GM12892 (cell line): ENCODE measurements at regions not wholly inside any gene's neighbourhood (a gene's known extent, or its start where the extent isn't known, plus 50 kb on each side); places are given as distances from the start of the nearest gene placed in this dataset.
"Not testable (repeated sequence)": the region's sequence is repeated elsewhere in the genome, so short reads cannot be mapped to it uniquely, and the experiment has no call there.

Experiments
- DNase-seq: peaks from one replicate; pipeline ENCODE4 v3.0.0; 2011; ENCODE audit not compliant: insufficient read length
- FAIRE-seq: peaks from 2 replicates; lab custom pipeline; 2011; peaks lifted over from hg19 to GRCh38; lab: Jason Lieb, UNC
- POLR2A ChIP-seq: IDR thresholded peaks from 2 replicates; pipeline ENCODE4 v1.6.1; 2011; ENCODE audit warnings: low read depth, low read length, control low read depth
- POLR2AphosphoS5 ChIP-seq: IDR thresholded peaks from 2 replicates; pipeline ENCODE4 v1.6.1; 2011; ENCODE audit warnings: low read depth, low read length, control low read depth
- TAF1 ChIP-seq: IDR thresholded peaks from 2 replicates; pipeline ENCODE4 v1.6.1; 2011; ENCODE audit warnings: low read depth, mild to moderate bottlenecking, control low read depth, low read length, borderline replicate concordance

DNA sequence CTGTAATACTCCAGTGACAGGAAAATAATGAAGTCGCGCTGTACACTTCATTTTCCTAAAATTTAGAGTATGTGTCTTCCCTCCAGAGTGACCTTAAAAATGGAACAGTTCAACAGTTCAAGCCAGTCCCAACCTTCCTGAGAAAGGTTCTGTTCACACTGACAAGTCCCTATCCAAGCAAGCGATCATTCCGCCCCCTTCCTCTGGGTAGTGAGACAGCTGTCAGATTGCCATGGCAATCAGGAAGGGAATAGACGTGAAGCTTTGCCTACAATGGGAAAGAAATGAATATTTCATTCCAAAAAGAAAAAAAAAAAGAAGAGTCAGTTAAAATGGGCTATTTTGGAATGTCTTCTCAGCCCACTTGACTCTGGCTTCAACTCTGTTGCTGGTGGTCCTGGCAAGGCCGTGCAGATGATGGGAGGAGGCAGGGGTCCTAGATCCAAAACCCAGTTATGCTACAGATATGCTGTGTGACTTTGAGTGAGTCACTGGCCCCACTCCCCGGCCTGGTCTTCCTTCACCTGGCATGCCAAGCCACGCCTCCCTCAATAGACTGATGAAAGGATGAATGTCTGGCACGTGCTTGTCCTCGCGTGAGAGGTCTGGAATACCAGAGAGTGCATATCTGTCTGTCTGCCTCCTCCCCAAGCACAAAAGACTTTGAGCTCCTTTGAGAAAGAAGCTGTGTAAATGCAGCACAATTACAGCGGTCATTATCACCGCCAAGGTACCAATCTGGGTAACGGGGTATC, 165.8 kb upstream of the WWC1 start:
- no peak for TF ChIP-seq TAF1
- TF ChIP-seq POLR2AphosphoS5, result no peak
- TF ChIP-seq POLR2A, result no peak
- no peak for FAIRE-seq
- DNase-seq, result no peak

DNA sequence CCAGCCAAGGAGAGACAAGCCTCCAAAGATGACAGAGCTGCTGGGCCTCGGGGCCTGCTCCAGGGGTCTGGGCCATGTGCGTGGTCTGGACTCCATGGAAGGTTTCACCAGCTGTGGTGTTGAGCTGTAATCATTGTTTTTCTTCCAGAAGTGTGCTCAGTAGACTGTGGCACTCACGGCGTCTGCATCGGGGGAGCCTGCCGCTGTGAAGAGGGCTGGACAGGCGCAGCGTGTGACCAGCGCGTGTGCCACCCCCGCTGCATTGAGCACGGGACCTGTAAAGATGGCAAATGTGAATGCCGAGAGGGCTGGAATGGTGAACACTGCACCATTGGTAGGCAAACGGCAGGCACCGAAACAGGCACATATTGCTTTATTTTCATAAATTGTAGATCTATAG, 164.8 kb upstream of the WWC1 start:
- no peak for DNase-seq
- TF ChIP-seq POLR2AphosphoS5 (no peak), POLR2A (no peak), TAF1 (no peak)
- FAIRE-seq, result no peak

- TF ChIP-seq POLR2AphosphoS5, result no peak
- no peak for TF ChIP-seq TAF1
- TF ChIP-seq POLR2A, result no peak
- no peak for FAIRE-seq
Observed at GRCh38 chr5:168128111-168128510, 163.3 kb upstream of the WWC1 start.

GRCh38 chr5:168128557-168128956, 162.9 kb upstream of the WWC1 start:
- DNase-seq (no peak), FAIRE-seq (no peak)
- TF ChIP-seq POLR2AphosphoS5 (no peak), POLR2A (no peak), TAF1 (no peak)

More at GRCh38 chr5:168128111-168128510, 163.3 kb upstream of the WWC1 start:
- no peak for DNase-seq

DNA sequence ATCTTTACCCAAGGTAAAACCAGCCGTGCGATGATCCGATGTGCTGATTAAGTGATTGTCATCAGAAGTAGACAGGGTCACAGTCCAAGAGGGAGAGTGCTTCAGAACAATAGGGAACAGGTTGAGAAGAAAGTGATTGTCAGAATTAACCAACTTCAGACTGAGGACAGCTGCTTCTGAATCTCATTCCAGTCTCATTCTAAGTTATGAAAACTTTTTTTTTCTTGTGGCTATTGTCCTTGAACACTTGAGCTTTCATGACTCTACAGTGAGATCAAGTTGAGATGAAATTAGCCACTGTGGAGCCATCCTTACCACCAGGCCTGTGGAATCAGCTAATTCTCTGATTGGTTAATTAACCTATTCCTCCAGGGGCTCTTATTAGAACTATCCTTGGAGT, 159.9 kb upstream of the WWC1 start:
- TF ChIP-seq POLR2A (no peak), POLR2AphosphoS5 (no peak), TAF1 (no peak)
- DNase-seq (no peak), FAIRE-seq (no peak)

GRCh38 chr5:168132241-168132641, 159.2 kb upstream of the WWC1 start:
- FAIRE-seq, result no peak
- DNase-seq, result no peak
- TF ChIP-seq TAF1 (no peak), POLR2AphosphoS5 (no peak), POLR2A (no peak)

GRCh38 chr5:168135897-168136296, 155.5 kb upstream of the WWC1 start:
- TF ChIP-seq POLR2A, result peak; percentile 53
- TF ChIP-seq TAF1, result no peak
- TF ChIP-seq POLR2AphosphoS5, result 0 out of 2 replicates have a peak, but pooled peaks have one; percentile 27
- FAIRE-seq, result peak; percentile 89

GRCh38 chr5:168136340-168136739, 155.1 kb upstream of the WWC1 start:
- no peak for FAIRE-seq
- no peak for TF ChIP-seq TAF1
- TF ChIP-seq POLR2AphosphoS5, result no peak
- TF ChIP-seq POLR2A, result no peak
- no peak for DNase-seq

More at GRCh38 chr5:168135897-168136296, 155.5 kb upstream of the WWC1 start:
- DNase-seq, result peak; percentile 25

DNA sequence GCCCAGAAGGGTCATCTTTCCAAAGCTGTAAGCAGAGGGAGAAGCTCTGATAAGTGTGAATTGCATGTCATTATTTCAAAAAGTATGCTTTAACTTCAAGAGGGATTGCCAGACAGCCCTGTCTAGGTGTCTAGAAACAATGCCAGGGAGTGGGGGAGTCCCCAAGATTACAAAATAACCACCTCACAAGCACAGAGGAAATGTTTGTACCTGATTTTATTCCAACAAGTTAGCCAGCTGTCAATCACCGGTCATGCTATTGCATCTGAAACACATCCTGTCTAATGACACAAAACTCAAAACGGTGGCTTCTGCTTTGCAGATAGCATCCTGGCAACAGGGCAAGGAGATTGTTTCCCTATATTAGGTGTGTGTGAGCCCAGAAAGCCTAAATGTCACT, 154.2 kb upstream of the WWC1 start:
- FAIRE-seq (peak; percentile 70), DNase-seq (no peak)
- TF ChIP-seq TAF1 (no peak), POLR2AphosphoS5 (no peak), POLR2A (no peak)

- TF ChIP-seq TAF1 (no peak), POLR2AphosphoS5 (no peak), POLR2A (no peak)
- DNase-seq (no peak), FAIRE-seq (no peak)
Observed at GRCh38 chr5:168140241-168140640, 151.2 kb upstream of the WWC1 start.

DNA sequence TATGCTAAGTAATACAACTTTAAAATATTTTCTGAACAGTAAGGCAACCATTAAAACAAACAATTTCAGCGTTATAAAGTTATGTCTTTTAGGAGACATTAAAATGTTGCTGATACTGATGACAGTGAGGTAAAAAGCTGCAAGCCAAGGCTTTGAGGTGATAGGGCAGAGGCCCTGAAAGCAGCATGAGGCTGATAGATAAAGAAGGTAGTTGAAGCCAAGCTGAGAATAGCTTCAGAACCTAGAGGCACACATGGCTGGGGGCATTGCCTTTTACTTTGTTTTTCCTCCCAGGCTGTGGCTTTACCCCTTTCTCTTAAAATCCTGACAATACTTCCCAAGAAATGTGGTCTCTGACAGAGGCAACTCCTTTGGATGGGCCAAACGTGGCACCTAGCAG, 149.0 kb upstream of the WWC1 start:
- FAIRE-seq, result no peak
- TF ChIP-seq POLR2A, result no peak
- no peak for TF ChIP-seq POLR2AphosphoS5
- no peak for TF ChIP-seq TAF1
- no peak for DNase-seq

- not testable (repeated sequence) for FAIRE-seq, DNase-seq
Observed at GRCh38 chr5:168143521-168143920, 147.9 kb upstream of the WWC1 start.
